Uterus (tissue), 3 donors: ENCODE measurements at regions not wholly inside any gene's neighbourhood (a gene's known extent, or its start where the extent isn't known, plus 50 kb on each side); places are given as distances from the start of the nearest gene placed in this dataset.

ENCODE experiments used
- DNase-seq, 2 donors: peaks; one replicate each; pipeline ENCODE4 v3.0.0-alpha.2; 2019 to 2020
- H3K27ac ChIP-seq, 2 donors: fragments of 200-600 bp; sonication (generic); 1 replicate in 1 of 2; 2 replicates in 1 of 2; pipeline ENCODE4 v1.5.1; 2016 to 2018
- H3K27me3 ChIP-seq, 2 donors: fragments of 200-600 bp; sonication (generic); one replicate each; pipeline ENCODE4 v1.5.1; 2018 to 2019; ENCODE audit warnings: control low read depth in 1 of 2
- H3K36me3 ChIP-seq, 2 donors: fragments of 200-600 bp; sonication (generic); one replicate each; pipeline ENCODE4 v1.5.1; 2019; ENCODE audit warnings: control low read depth in 1 of 2
- H3K4me1 ChIP-seq, 2 donors: fragments of 200-600 bp; sonication (generic); one replicate each; pipeline ENCODE4 v1.5.1; 2018 to 2019; ENCODE audit warnings: control low read depth in 1 of 2
- H3K4me3 ChIP-seq, 2 donors: fragments of 200-600 bp; sonication (generic); 1 replicate in 1 of 2; 2 replicates in 1 of 2; pipeline ENCODE4 v1.5.1; 2018 to 2019; ENCODE audit warnings: mild to moderate bottlenecking in 1 of 2
- H3K9me3 ChIP-seq, 2 donors: fragments of 200-600 bp; sonication (generic); one replicate each; pipeline ENCODE4 v1.5.1; 2019; ENCODE audit warnings: control low read depth in 1 of 2
- CTCF ChIP-seq, 4 experiments: fragments of 200-600 bp in 2 of 4; fragments of 450-650 bp in 2 of 4; sonication (generic) in 2 of 4; IDR thresholded peaks; one replicate each; pipeline ENCODE4 v1.5.1; 2016 to 2019; ENCODE audit warnings: antibody characterized with exemption in 4 of 4, mild to moderate bottlenecking in 2 of 4, moderate library complexity in 1 of 4
- POLR2A ChIP-seq, 2 donors: fragments of 450-650 bp; IDR thresholded peaks; one replicate each; pipeline ENCODE4 v1.6.1; 2016; ENCODE audit warnings: antibody characterized with exemption in 2 of 2, mild to moderate bottlenecking in 1 of 2, moderate library complexity in 1 of 2
- intact Hi-C: fragments of 100-400 bp; cut with DNase I; formaldehyde crosslinking; loops from one replicate; pipeline ENCODE4 v1.15.1; 2023; ENCODE audit warnings: low total_unique reads
- donor health status: DM: yes; HTN: yes; CAD: no.

- intact Hi-C loops, result no loop called here
- Histone ChIP-seq H3K27me3 (no peaks in the 10 kb centered on the region), H3K4me1 (no peaks in the 10 kb centered on the region), H3K27ac (no peak overlapping the region), H3K36me3 (no peaks in the 10 kb centered on the region), H3K9me3 (no peaks in the 10 kb centered on the region), H3K4me3 (no peak overlapping the region)
- DNase-seq, result no peak
- TF ChIP-seq CTCF (IDR thresholded peaks at IDR 0.05) (peak; percentile 55 to 73 (median 62)), POLR2A (IDR thresholded peaks at IDR 0.05) (no peak)
These were observed 51.7 kb downstream of the SCN11A start for GRCh38 chr3:39000008-39000450.

- Histone ChIP-seq H3K9me3 (no peaks in the 10 kb centered on the region), H3K36me3 (no peaks in the 10 kb centered on the region), H3K27ac (no peak overlapping the region), H3K27me3 (no peaks in the 10 kb centered on the region), H3K4me1 (no peaks in the 10 kb centered on the region), H3K4me3 (no peak overlapping the region)
- intact Hi-C loops, result no loop called here
- no peak for TF ChIP-seq CTCF (IDR thresholded peaks at IDR 0.05)
- TF ChIP-seq POLR2A (IDR thresholded peaks at IDR 0.05), result no peak
- DNase-seq, result no peak
These were observed 53.7 kb downstream of the SCN11A start for GRCh38 chr3:38998086-38998485.

GRCh38 chr3:38996193-38996592 is 55.6 kb downstream of the SCN11A start:
- no peak for DNase-seq
- H3K9me3 ChIP-seq, result no peaks in the 10 kb centered on the region
- intact Hi-C loops, result no loop called here
- no peaks in the 10 kb centered on the region for H3K36me3 ChIP-seq
- no peak for TF ChIP-seq CTCF (IDR thresholded peaks at IDR 0.05)
- TF ChIP-seq POLR2A (IDR thresholded peaks at IDR 0.05), result no peak
- no peak overlapping the region for H3K4me3 ChIP-seq
- no peaks in the 10 kb centered on the region for H3K4me1 ChIP-seq
- no peak overlapping the region for H3K27ac ChIP-seq
- no peaks in the 10 kb centered on the region for H3K27me3 ChIP-seq

- TF ChIP-seq POLR2A (IDR thresholded peaks at IDR 0.05) (no peak), CTCF (IDR thresholded peaks at IDR 0.05) (no peak)
- DNase-seq, result no peak
- Histone ChIP-seq H3K27me3 (no peaks in the 10 kb centered on the region), H3K27ac (no peak overlapping the region), H3K4me3 (no peak overlapping the region), H3K4me1 (no peaks in the 10 kb centered on the region), H3K36me3 (no peaks in the 10 kb centered on the region), H3K9me3 (no peaks in the 10 kb centered on the region)
- intact Hi-C loops, result no loop called here
These were observed 57.5 kb downstream of the SCN11A start for GRCh38 chr3:38994251-38994650.

- Histone ChIP-seq H3K4me1 (no peaks in the 10 kb centered on the region), H3K36me3 (no peaks in the 10 kb centered on the region), H3K4me3 (no peak overlapping the region), H3K9me3 (no peaks in the 10 kb centered on the region), H3K27ac (no peak overlapping the region), H3K27me3 (no peaks in the 10 kb centered on the region)
- TF ChIP-seq POLR2A (IDR thresholded peaks at IDR 0.05) (no peak), CTCF (IDR thresholded peaks at IDR 0.05) (no peak)
- no peak for DNase-seq
- intact Hi-C loops, result no loop called here
These were observed 59.5 kb downstream of the SCN11A start for GRCh38 chr3:38992117-38992760.
